ENCODE measurements at regions not wholly inside any gene's neighbourhood (a gene's known extent, or its start where the extent isn't known, plus 50 kb on each side); places are given as distances from the start of the nearest gene placed in this dataset.

GRCh38 chr3:8094415-8094814, 407.2 kb upstream of the LMCD1 start:
- Mint-ChIP-seq H3K4me3 (no peak overlapping the region), H3K4me1 (ENCODE audit: low read depth) (no peaks in the 10 kb centered on the region), H3K27me3 (ENCODE audit: low read depth) (no peaks in the 10 kb centered on the region), H3K36me3 (ENCODE audit: insufficient read depth) (no peaks in the 10 kb centered on the region), H3K9me3 (no peaks in the 10 kb centered on the region)
- no peak for DNase-seq
- ATAC-seq, result no peak

- Mint-ChIP-seq H3K36me3 (ENCODE audit: insufficient read depth) (no peaks in the 10 kb centered on the region), H3K4me1 (ENCODE audit: low read depth) (no peaks in the 10 kb centered on the region), H3K4me3 (no peak overlapping the region), H3K9me3 (no peaks in the 10 kb centered on the region), H3K27me3 (ENCODE audit: low read depth) (no peaks in the 10 kb centered on the region)
- ATAC-seq (no peak), DNase-seq (no peak)
Observed at GRCh38 chr3:8095724-8096123, 405.9 kb upstream of the LMCD1 start.

GRCh38 chr3:8097690-8098089, 403.9 kb upstream of the LMCD1 start:
- Mint-ChIP-seq H3K9me3 (no peaks in the 10 kb centered on the region), H3K4me1 (ENCODE audit: low read depth) (no peaks in the 10 kb centered on the region), H3K36me3 (ENCODE audit: insufficient read depth) (no peaks in the 10 kb centered on the region), H3K27me3 (ENCODE audit: low read depth) (no peaks in the 10 kb centered on the region), H3K4me3 (no peak overlapping the region)
- DNase-seq (no peak), ATAC-seq (no peak)

DNA sequence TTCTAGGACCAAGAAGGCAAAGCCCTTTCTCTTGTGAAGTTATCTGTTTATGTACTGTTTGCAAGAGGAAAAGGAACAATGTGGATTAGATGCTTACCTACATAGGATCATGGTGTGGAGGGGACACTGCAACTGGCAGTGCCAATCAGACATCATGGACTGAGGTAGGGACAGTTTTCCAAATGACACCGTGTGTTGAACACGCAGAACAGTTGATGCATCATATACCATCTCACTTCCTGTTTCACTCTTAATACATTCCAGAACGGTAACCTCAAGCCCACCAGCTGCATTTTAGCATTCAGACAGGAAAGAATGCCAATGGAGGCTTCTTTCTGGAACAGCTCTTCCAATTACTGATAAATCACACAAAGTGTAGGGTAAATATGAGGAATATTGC, 397.7 kb upstream of the LMCD1 start:
- Mint-ChIP-seq H3K9me3 (no peaks in the 10 kb centered on the region), H3K27me3 (ENCODE audit: low read depth) (no peaks in the 10 kb centered on the region), H3K36me3 (ENCODE audit: insufficient read depth) (no peaks in the 10 kb centered on the region), H3K4me1 (ENCODE audit: low read depth) (no peaks in the 10 kb centered on the region), H3K4me3 (no peak overlapping the region)
- no peak for DNase-seq
- ATAC-seq, result no peak

DNA sequence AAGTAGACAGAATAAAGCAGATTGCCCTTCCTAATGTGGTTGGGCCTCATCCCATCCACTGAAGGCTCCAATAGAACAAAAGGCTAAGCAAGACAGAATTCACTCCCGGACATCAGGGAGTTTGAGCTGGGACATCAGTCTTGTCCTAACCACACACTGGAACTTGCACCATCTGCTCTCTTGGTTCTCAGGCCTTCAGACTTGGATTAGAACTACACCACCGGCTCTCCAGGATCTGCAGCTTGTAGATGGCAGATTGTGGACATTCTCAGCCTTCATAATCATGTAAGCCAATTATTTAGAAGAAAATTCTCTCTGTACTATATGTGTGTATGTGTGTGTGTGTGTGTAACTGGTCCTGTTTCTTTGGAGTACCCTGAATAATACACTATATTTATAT, 394.7 kb upstream of the LMCD1 start:
- no peaks in the 10 kb centered on the region for H3K27me3 Mint-ChIP-seq (ENCODE audit: low read depth)
- H3K36me3 Mint-ChIP-seq (ENCODE audit: insufficient read depth), result no peaks in the 10 kb centered on the region
- peaks cover 3% of the 10 kb centered on the region for H3K4me1 Mint-ChIP-seq (ENCODE audit: low read depth)
- ATAC-seq, result no peak
- no peak overlapping the region for H3K4me3 Mint-ChIP-seq
- DNase-seq, result no peak
- no peaks in the 10 kb centered on the region for H3K9me3 Mint-ChIP-seq

- peaks cover 3% of the 10 kb centered on the region for H3K4me1 Mint-ChIP-seq (ENCODE audit: low read depth)
- H3K27me3 Mint-ChIP-seq (ENCODE audit: low read depth), result no peaks in the 10 kb centered on the region
- DNase-seq (peak; percentile 36), ATAC-seq (peak; percentile 91 to 98)
- H3K4me3 Mint-ChIP-seq, result peak overlapping the region; percentile 31
- no peaks in the 10 kb centered on the region for H3K9me3 Mint-ChIP-seq
- no peaks in the 10 kb centered on the region for H3K36me3 Mint-ChIP-seq (ENCODE audit: insufficient read depth)
Observed at GRCh38 chr3:8110966-8111798, 390.4 kb upstream of the LMCD1 start.

GRCh38 chr3:8112587-8112986, 389.0 kb upstream of the LMCD1 start:
- H3K27me3 Mint-ChIP-seq (ENCODE audit: low read depth), result peaks cover 3% of the 10 kb centered on the region
- no peak for ATAC-seq
- no peaks in the 10 kb centered on the region for H3K9me3 Mint-ChIP-seq
- no peak for DNase-seq
- peaks cover 3% of the 10 kb centered on the region for H3K4me1 Mint-ChIP-seq (ENCODE audit: low read depth)
- H3K36me3 Mint-ChIP-seq (ENCODE audit: insufficient read depth), result no peaks in the 10 kb centered on the region
- H3K4me3 Mint-ChIP-seq, result no peak overlapping the region

DNA sequence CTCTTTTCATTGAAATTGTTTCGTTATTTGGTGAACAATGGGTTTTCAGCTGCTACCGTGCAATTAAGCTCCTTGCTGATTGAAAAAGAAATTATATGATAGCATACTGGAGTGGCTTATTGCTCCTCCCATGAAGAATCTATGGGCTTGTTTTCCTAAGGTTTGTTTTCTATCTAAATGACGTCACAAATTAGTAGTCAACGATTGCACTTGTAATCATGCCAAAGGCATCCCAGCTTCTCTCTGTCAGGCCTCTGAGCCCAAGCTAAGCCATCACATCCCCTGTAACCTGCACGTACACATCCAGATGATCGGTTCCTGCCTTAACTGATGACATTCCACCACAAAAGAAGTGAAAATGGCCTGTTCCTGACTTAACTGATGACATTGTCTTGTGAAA, 388.0 kb upstream of the LMCD1 start:
- peaks cover 2% of the 10 kb centered on the region for H3K36me3 Mint-ChIP-seq (ENCODE audit: insufficient read depth)
- ATAC-seq (no peak), DNase-seq (no peak)
- peaks cover 3% of the 10 kb centered on the region for H3K4me1 Mint-ChIP-seq (ENCODE audit: low read depth)
- H3K27me3 Mint-ChIP-seq (ENCODE audit: low read depth), result peaks cover 6% of the 10 kb centered on the region
- no peak overlapping the region for H3K4me3 Mint-ChIP-seq
- peaks cover 10% of the 10 kb centered on the region for H3K9me3 Mint-ChIP-seq

DNA sequence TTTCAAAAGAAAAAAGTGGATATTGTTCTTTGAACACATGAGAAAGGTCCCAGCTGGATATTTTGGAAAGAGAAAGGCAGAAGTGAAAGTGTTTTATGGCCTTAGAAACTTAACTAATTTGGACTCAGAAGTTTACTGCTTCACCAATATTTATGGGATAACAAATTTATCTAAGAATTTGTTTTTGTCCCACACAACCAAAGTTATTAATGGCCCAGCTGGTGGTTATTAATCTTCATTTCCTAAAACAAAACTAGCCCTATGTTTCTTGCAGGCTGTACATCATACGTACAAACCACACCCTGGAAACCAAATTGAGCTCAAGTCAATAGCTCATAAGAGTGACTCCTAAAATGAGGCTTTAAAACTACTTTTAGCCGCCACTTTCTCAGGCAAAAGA, 372.9 kb upstream of the LMCD1 start:
- no peak for ATAC-seq
- Mint-ChIP-seq H3K27me3 (ENCODE audit: low read depth) (peaks cover 3% of the 10 kb centered on the region), H3K4me1 (ENCODE audit: low read depth) (no peaks in the 10 kb centered on the region), H3K9me3 (no peaks in the 10 kb centered on the region), H3K36me3 (ENCODE audit: insufficient read depth) (no peaks in the 10 kb centered on the region), H3K4me3 (no peak overlapping the region)
- DNase-seq, result no peak

- Mint-ChIP-seq H3K4me3 (no peak overlapping the region), H3K27me3 (ENCODE audit: low read depth) (no peaks in the 10 kb centered on the region), H3K36me3 (ENCODE audit: insufficient read depth) (no peaks in the 10 kb centered on the region), H3K4me1 (ENCODE audit: low read depth) (no peaks in the 10 kb centered on the region), H3K9me3 (no peaks in the 10 kb centered on the region)
- DNase-seq (no peak), ATAC-seq (no peak)
Observed at GRCh38 chr3:8136553-8136952, 365.1 kb upstream of the LMCD1 start.

GRCh38 chr3:8143186-8143585, 358.4 kb upstream of the LMCD1 start:
- H3K4me1 Mint-ChIP-seq (ENCODE audit: low read depth), result no peaks in the 10 kb centered on the region
- no peak for DNase-seq

GRCh38 chr3:8145661-8146060, 356.0 kb upstream of the LMCD1 start:
- Mint-ChIP-seq H3K4me1 (ENCODE audit: low read depth) (no peaks in the 10 kb centered on the region), H3K27me3 (ENCODE audit: low read depth) (peaks cover 4% of the 10 kb centered on the region), H3K36me3 (ENCODE audit: insufficient read depth) (no peaks in the 10 kb centered on the region), H3K4me3 (no peak overlapping the region), H3K9me3 (no peaks in the 10 kb centered on the region)
- DNase-seq (no peak), ATAC-seq (no peak)

More at GRCh38 chr3:8143186-8143585, 358.4 kb upstream of the LMCD1 start:
- Mint-ChIP-seq H3K36me3 (ENCODE audit: insufficient read depth) (no peaks in the 10 kb centered on the region), H3K9me3 (no peaks in the 10 kb centered on the region), H3K4me3 (no peak overlapping the region), H3K27me3 (ENCODE audit: low read depth) (peaks cover 2% of the 10 kb centered on the region)
- no peak for ATAC-seq

DNA sequence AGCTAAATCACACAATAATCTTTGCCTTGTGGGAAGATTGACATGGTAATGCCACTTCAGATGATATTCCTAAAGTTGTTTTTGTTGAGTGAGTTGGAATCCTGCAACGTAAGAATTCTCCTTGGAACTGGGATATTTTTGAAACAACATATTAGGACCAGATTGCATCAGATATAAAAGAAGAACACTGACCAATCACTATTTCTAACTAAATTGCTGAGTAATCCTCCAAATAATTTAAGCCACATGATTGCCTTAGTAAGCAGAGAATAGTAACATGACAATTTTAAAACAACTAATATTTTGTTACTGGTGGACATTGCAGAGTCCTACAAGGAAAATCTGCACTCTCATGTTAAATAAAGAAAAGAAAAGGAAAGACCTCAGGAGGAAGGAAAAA, 353.9 kb upstream of the LMCD1 start:
- DNase-seq, result no peak
- H3K4me3 Mint-ChIP-seq, result no peak overlapping the region
- no peaks in the 10 kb centered on the region for H3K9me3 Mint-ChIP-seq
- peaks cover 4% of the 10 kb centered on the region for H3K27me3 Mint-ChIP-seq (ENCODE audit: low read depth)
- no peaks in the 10 kb centered on the region for H3K36me3 Mint-ChIP-seq (ENCODE audit: insufficient read depth)
- no peaks in the 10 kb centered on the region for H3K4me1 Mint-ChIP-seq (ENCODE audit: low read depth)
- no peak for ATAC-seq

- no peak for DNase-seq
- no peak for ATAC-seq
- Mint-ChIP-seq H3K4me3 (no peak overlapping the region), H3K4me1 (ENCODE audit: low read depth) (no peaks in the 10 kb centered on the region), H3K27me3 (ENCODE audit: low read depth) (peaks cover 2% of the 10 kb centered on the region), H3K9me3 (no peaks in the 10 kb centered on the region), H3K36me3 (ENCODE audit: insufficient read depth) (no peaks in the 10 kb centered on the region)
Observed at GRCh38 chr3:8152821-8153418, 348.7 kb upstream of the LMCD1 start.

DNA sequence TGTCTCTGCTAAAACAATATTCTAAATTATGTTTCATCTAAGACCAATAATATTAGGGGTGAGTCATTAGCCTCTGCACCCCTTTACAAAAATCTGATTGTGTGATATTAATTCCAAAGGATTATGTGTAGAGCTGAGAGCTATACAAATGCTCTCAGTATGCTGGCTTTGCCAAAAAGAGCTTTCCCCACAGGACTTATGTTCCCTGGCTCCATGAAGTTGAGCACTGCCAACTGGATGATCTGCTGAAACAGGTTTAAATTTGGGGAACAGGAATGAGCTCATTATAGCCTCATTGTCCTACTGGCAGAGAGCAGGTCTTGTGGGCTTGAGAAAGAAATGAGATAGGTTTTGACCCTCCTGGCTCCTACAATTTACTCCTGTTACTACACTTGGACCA, 347.8 kb upstream of the LMCD1 start:
- H3K27me3 Mint-ChIP-seq (ENCODE audit: low read depth), result peaks cover 2% of the 10 kb centered on the region
- no peaks in the 10 kb centered on the region for H3K9me3 Mint-ChIP-seq
- ATAC-seq (no peak), DNase-seq (no peak)
- no peak overlapping the region for H3K4me3 Mint-ChIP-seq
- no peaks in the 10 kb centered on the region for H3K4me1 Mint-ChIP-seq (ENCODE audit: low read depth)
- no peaks in the 10 kb centered on the region for H3K36me3 Mint-ChIP-seq (ENCODE audit: insufficient read depth)
